Neural cell (in vitro differentiated cells): ENCODE measurements at regions not wholly inside any gene's neighbourhood (a gene's known extent, or its start where the extent isn't known, plus 50 kb on each side); places are given as distances from the start of the nearest gene placed in this dataset.

Experiments
- H2AFZ ChIP-seq: fragments of 200-600, 300-800 bp; sonication (generic), shearing (Covaris generic); 2 replicates; pipeline ENCODE4 v1.6.0; 2014; ENCODE audit warnings: low read depth, mild to moderate bottlenecking, antibody characterized with exemption, low read length, moderate library complexity
- H3F3A ChIP-seq: fragments of 200-600 bp; shearing (Covaris generic); 2 replicates; pipeline ENCODE4 v1.6.1; 2016; ENCODE audit warnings: mild to moderate bottlenecking, moderate library complexity, mixed read lengths, antibody characterized with exemption, low read length; ENCODE audit not compliant: insufficient read depth, poor library complexity, severe bottlenecking
- H3K27ac ChIP-seq: fragments of 200-600, 300-800 bp; sonication (generic), shearing (Covaris generic); 2 replicates; pipeline ENCODE4 v1.5.1; 2014; ENCODE audit warnings: mild to moderate bottlenecking, low read length, moderate library complexity
- H3K27me3 ChIP-seq: fragments of 300-800, 200-600 bp; sonication (generic), shearing (Covaris generic); 2 replicates; pipeline ENCODE4 v1.6.0; 2014; ENCODE audit warnings: mild to moderate bottlenecking, low read depth, low read length, moderate library complexity; ENCODE audit not compliant: insufficient read depth
- H3K36me3 ChIP-seq: fragments of 300-800, 200-600 bp; sonication (generic), shearing (Covaris generic); 2 replicates; pipeline ENCODE4 v1.5.1; 2014; ENCODE audit warnings: mild to moderate bottlenecking, antibody characterized with exemption, low read length, moderate library complexity; ENCODE audit not compliant: insufficient read depth
- H3K4me2 ChIP-seq: fragments of 300-800, 200-600 bp; sonication (generic), shearing (Covaris generic); 2 replicates; pipeline ENCODE4 v1.6.0; 2014; ENCODE audit warnings: mild to moderate bottlenecking, low read length
- H3K4me3 ChIP-seq: fragments of 300-800, 200-600 bp; sonication (generic), shearing (Covaris generic); 2 replicates; pipeline ENCODE4 v1.5.1; 2014; ENCODE audit warnings: mild to moderate bottlenecking, low read length, moderate library complexity
- H3K79me2 ChIP-seq: fragments of 200-600 bp; shearing (Covaris generic); replicated peaks from 2 replicates; pipeline ENCODE4 v1.6.0; 2014; ENCODE audit warnings: mild to moderate bottlenecking, low read length, moderate library complexity; ENCODE audit not compliant: insufficient read depth
- H3K9ac ChIP-seq: fragments of 300-800, 200-600 bp; sonication (generic), shearing (Covaris generic); 2 replicates; pipeline ENCODE4 v1.6.1; 2016; ENCODE audit warnings: mild to moderate bottlenecking, low read length, mixed read lengths
- H3K9me2 ChIP-seq: fragments of 200-600 bp; shearing (Covaris generic); 2 replicates; pipeline ENCODE4 v1.6.1; 2016; ENCODE audit warnings: mild to moderate bottlenecking, low read length, mixed read lengths; ENCODE audit not compliant: insufficient read depth
- H3K9me3 ChIP-seq: fragments of 200-600, 300-800 bp; sonication (generic), shearing (Covaris generic); 2 replicates; pipeline ENCODE4 v1.6.1; 2016; ENCODE audit warnings: mild to moderate bottlenecking, mixed run types, low read length, moderate library complexity, mixed read lengths
- H4K20me1 ChIP-seq: fragments of 200-600 bp; shearing (Covaris generic); 2 replicates; pipeline ENCODE4 v1.6.1; 2016; ENCODE audit warnings: mild to moderate bottlenecking, mixed run types; ENCODE audit not compliant: insufficient read depth
- CTCF ChIP-seq: fragments of 450-650 bp; IDR thresholded peaks from 2 replicates; pipeline ENCODE4 v1.5.1; 2014; ENCODE audit warnings: antibody characterized with exemption, mild to moderate bottlenecking, moderate library complexity; ENCODE audit not compliant: poor library complexity, severe bottlenecking
- EP300 ChIP-seq: fragments of 450-650 bp; conservative IDR thresholded peaks from 2 replicates; pipeline ENCODE4 v1.6.1; 2014; ENCODE audit warnings: antibody characterized with exemption, mild to moderate bottlenecking, moderate library complexity; ENCODE audit not compliant: poor library complexity, severe bottlenecking
- EZH2 ChIP-seq: fragments of 200-600, 300-800 bp; shearing (Covaris generic), sonication (generic); IDR thresholded peaks from 2 replicates; pipeline ENCODE4 v1.6.1; 2014; ENCODE audit warnings: antibody characterized with exemption, low read length, borderline replicate concordance, mild to moderate bottlenecking; ENCODE audit not compliant: insufficient read depth, poor library complexity, severe bottlenecking
- MXI1 ChIP-seq: fragments of 450-650 bp; conservative IDR thresholded peaks from 2 replicates; pipeline ENCODE4 v1.6.1; 2014; ENCODE audit warnings: antibody characterized with exemption, mild to moderate bottlenecking; ENCODE audit not compliant: poor library complexity, severe bottlenecking
- POLR2AphosphoS5 ChIP-seq: IDR thresholded peaks from 2 replicates; pipeline ENCODE4 v1.6.1; 2012
- RAD21 ChIP-seq: fragments of 450-650 bp; conservative IDR thresholded peaks from 2 replicates; pipeline ENCODE4 v1.6.1; 2014; ENCODE audit warnings: antibody characterized with exemption, mild to moderate bottlenecking, moderate library complexity
- SMC3 ChIP-seq: fragments of 450-650 bp; conservative IDR thresholded peaks from 2 replicates; pipeline ENCODE4 v1.6.1; 2014; ENCODE audit warnings: antibody characterized with exemption, mild to moderate bottlenecking, moderate library complexity; ENCODE audit not compliant: poor library complexity
- TAF1 ChIP-seq: IDR thresholded peaks from 2 replicates; pipeline ENCODE4 v1.6.1; 2012; ENCODE audit warnings: low read depth
- TF ChIP-seq, protein P1 (sequence below): IDR thresholded peaks from 2 replicates; pipeline ENCODE4 v1.6.1; 2012; ENCODE audit warnings: borderline replicate concordance

DNA sequence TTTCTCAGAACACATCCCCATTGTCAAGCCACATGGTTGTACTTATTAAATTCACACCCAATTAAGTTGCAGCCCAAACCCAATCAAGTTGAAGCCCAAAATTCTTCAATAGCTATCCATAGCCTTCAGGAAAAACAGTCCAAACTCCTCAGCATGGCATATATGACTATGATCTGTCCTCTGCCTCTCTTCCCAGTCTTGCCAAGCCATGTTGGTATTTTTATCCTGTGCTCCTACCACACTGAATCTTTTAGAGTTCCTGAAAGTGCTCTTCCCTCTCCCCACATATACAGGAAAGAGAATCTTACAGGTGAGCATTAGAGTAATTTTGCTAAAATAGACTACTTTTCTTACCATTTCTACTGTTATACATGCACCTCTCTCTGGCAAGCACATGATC, 834.9 kb downstream of the RPS29 start:
- H3K9me3 ChIP-seq: no peaks in the 10 kb centered on the region
- no peaks in the 10 kb centered on the region for H3K36me3 ChIP-seq
- H3K27me3 ChIP-seq: no peaks in the 10 kb centered on the region
- no peak overlapping the region for H3K4me2 ChIP-seq
- no peak for TF ChIP-seq CTCF
- TF ChIP-seq, protein P1, sequence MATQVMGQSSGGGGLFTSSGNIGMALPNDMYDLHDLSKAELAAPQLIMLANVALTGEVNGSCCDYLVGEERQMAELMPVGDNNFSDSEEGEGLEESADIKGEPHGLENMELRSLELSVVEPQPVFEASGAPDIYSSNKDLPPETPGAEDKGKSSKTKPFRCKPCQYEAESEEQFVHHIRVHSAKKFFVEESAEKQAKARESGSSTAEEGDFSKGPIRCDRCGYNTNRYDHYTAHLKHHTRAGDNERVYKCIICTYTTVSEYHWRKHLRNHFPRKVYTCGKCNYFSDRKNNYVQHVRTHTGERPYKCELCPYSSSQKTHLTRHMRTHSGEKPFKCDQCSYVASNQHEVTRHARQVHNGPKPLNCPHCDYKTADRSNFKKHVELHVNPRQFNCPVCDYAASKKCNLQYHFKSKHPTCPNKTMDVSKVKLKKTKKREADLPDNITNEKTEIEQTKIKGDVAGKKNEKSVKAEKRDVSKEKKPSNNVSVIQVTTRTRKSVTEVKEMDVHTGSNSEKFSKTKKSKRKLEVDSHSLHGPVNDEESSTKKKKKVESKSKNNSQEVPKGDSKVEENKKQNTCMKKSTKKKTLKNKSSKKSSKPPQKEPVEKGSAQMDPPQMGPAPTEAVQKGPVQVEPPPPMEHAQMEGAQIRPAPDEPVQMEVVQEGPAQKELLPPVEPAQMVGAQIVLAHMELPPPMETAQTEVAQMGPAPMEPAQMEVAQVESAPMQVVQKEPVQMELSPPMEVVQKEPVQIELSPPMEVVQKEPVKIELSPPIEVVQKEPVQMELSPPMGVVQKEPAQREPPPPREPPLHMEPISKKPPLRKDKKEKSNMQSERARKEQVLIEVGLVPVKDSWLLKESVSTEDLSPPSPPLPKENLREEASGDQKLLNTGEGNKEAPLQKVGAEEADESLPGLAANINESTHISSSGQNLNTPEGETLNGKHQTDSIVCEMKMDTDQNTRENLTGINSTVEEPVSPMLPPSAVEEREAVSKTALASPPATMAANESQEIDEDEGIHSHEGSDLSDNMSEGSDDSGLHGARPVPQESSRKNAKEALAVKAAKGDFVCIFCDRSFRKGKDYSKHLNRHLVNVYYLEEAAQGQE: no peak
- TF ChIP-seq RAD21: no peak
- no peak for TF ChIP-seq POLR2AphosphoS5
- no peak for TF ChIP-seq MXI1
- no peak for TF ChIP-seq EP300
- no peak for TF ChIP-seq SMC3
- TF ChIP-seq TAF1: no peak
- TF ChIP-seq EZH2: no peak
- H3K4me3 ChIP-seq: no peak overlapping the region
- H3K9me2 ChIP-seq: no peaks in the 10 kb centered on the region
- H3K27ac ChIP-seq: no peak overlapping the region
- no peak overlapping the region for H3K9ac ChIP-seq
- H2AFZ ChIP-seq: no peak overlapping the region
- H3F3A ChIP-seq: no peaks in the 10 kb centered on the region
- no peaks in the 10 kb centered on the region for H4K20me1 ChIP-seq
- H3K79me2 ChIP-seq: no peaks in the 10 kb centered on the region

- Histone ChIP-seq H3K27me3 (no peaks in the 10 kb centered on the region), H3K9me3 (no peaks in the 10 kb centered on the region), H3K4me2 (no peak overlapping the region), H3K4me3 (no peak overlapping the region), H3K9me2 (no peaks in the 10 kb centered on the region), H3K36me3 (no peaks in the 10 kb centered on the region), H4K20me1 (no peaks in the 10 kb centered on the region), H3F3A (no peaks in the 10 kb centered on the region), H3K9ac (no peak overlapping the region), H2AFZ (no peak overlapping the region), H3K27ac (peak overlapping the region; percentile 60), H3K79me2 (no peaks in the 10 kb centered on the region)
- TF ChIP-seq CTCF (no peak), EZH2 (no peak), POLR2AphosphoS5 (no peak), MXI1 (no peak), EP300 (no peak), SMC3 (no peak), RAD21 (no peak), TAF1 (no peak)
- TF ChIP-seq, protein P1: no peak
These were observed 838.0 kb downstream of the RPS29 start for GRCh38 chr14:48748151-48748675.
